K562 (cell line): ENCODE measurements at regions not wholly inside any gene's neighbourhood (a gene's known extent, or its start where the extent isn't known, plus 50 kb on each side); places are given as distances from the start of the nearest gene placed in this dataset.

Experiments used
- ATAC-seq: fragments of 200-7000 bp; cut with Tn5 transposase; 3 replicates; pipeline ENCODE4 v1.9.1; 2020; ENCODE audit warnings: moderate library complexity
- BruUV-seq: library from RNA; stranded (reverse); fragments of 400-500 nt; replicated peaks from 2 replicates; lab custom pipeline; 2021; lab: Mats Ljungman, UMichigan
- CTCF ChIA-PET: fragments of 300-600 bp; formaldehyde crosslinking; extraction: SDS; loops from one replicate; lab custom pipeline; 2021; ENCODE audit warnings: low intra/inter-chr PET ratio; lab: Yijun Ruan, JAX
- POLR2A ChIA-PET: fragments of 300-600, 350-650 bp; sonication (Branson Sonifier 250); formaldehyde crosslinking; extraction: SDS; loops from one replicate; lab custom pipeline; 2021; ENCODE audit warnings: antibody characterized with exemption, inconsistent platforms; lab: Yijun Ruan, JAX
- DNase-seq, 4 experiments: peaks; one replicate each; pipeline versions ENCODE4 v3.0.0 to v3.0.0-alpha.2; 2011 to 2018; ENCODE audit warnings: low spot score in 3 of 4, mixed read lengths in 3 of 4; ENCODE audit errors: extremely low read depth in 1 of 4
- FAIRE-seq: peaks from 2 replicates; lab custom pipeline; 2011; peaks lifted over from hg19 to GRCh38; lab: Jason Lieb, UNC
- H2AFZ ChIP-seq: 2 replicates; pipeline ENCODE4 v1.6.0; 2011; ENCODE audit warnings: low read depth, low read length, control low read depth, inconsistent platforms
- H3K27ac ChIP-seq: fragments of 200-600 bp; 3 replicates; pipeline ENCODE4 v1.8.0; 2011; ENCODE audit warnings: low read depth, mild to moderate bottlenecking, control low read depth, inconsistent platforms, low read length, moderate library complexity, mixed read lengths; ENCODE audit errors: extremely low read depth
- H3K27me3 ChIP-seq, 2 experiments: fragments of 300-600 bp in 1 of 2; 2 replicates in 1 of 2; 3 replicates in 1 of 2; pipeline versions ENCODE4 v1.6.0 to v1.8.0; 2011; ENCODE audit warnings: inconsistent platforms in 2 of 2, low read length in 2 of 2, mild to moderate bottlenecking in 1 of 2, mixed read lengths in 1 of 2, moderate library complexity in 1 of 2; ENCODE audit not compliant: control insufficient read depth in 2 of 2, insufficient read depth in 2 of 2
- H3K36me3 ChIP-seq: fragments of 300-600 bp; 3 replicates; pipeline ENCODE4 v1.8.0; 2011; ENCODE audit warnings: mild to moderate bottlenecking, low read length, inconsistent platforms; ENCODE audit not compliant: control insufficient read depth, insufficient read depth
- H3K4me1 ChIP-seq, 2 experiments: fragments of 200-600 bp in 1 of 2; replicated peaks in 1 of 2; 2 replicates in 1 of 2; 3 replicates in 1 of 2; pipeline versions ENCODE4 v1.5.1 to v1.8.0; 2011; ENCODE audit warnings: inconsistent platforms in 2 of 2, low read length in 2 of 2, mild to moderate bottlenecking in 1 of 2, mixed read lengths in 1 of 2, moderate library complexity in 1 of 2; ENCODE audit not compliant: control insufficient read depth in 2 of 2, insufficient read depth in 2 of 2
- H3K4me2 ChIP-seq: 2 replicates; pipeline ENCODE4 v1.6.1; 2011; ENCODE audit warnings: low read length, control low read depth, inconsistent platforms, mixed read lengths; ENCODE audit not compliant: insufficient read depth
- H3K4me3 ChIP-seq: fragments of 200-600 bp; sonication (generic), shearing (Covaris generic); 2 replicates; pipeline ENCODE4 v1.5.1; 2016; ENCODE audit warnings: control low read depth, inconsistent platforms
- H3K79me2 ChIP-seq: fragments of 200-600 bp; 3 replicates; pipeline ENCODE4 v1.8.0; 2011; ENCODE audit warnings: low read length, inconsistent platforms; ENCODE audit not compliant: control insufficient read depth, insufficient read depth
- H3K9ac ChIP-seq, 2 experiments: 2 replicates each; pipeline versions ENCODE4 v1.6.0 to v1.6.1; 2011; ENCODE audit warnings: low read depth in 2 of 2, low read length in 2 of 2, control low read depth in 1 of 2, inconsistent platforms in 1 of 2, mild to moderate bottlenecking in 1 of 2, mixed read lengths in 1 of 2; ENCODE audit not compliant: insufficient read depth in 1 of 2
- H3K9me1 ChIP-seq: one replicate; pipeline ENCODE4 v1.6.0; 2011; ENCODE audit warnings: inconsistent platforms, mild to moderate bottlenecking, low read length, moderate library complexity; ENCODE audit not compliant: control insufficient read depth, insufficient read depth
- H3K9me3 ChIP-seq: replicated peaks from 2 replicates; pipeline ENCODE4 v1.5.1; 2011; ENCODE audit warnings: low read depth, low read length, inconsistent platforms; ENCODE audit not compliant: control insufficient read depth, insufficient read depth
- H4K20me1 ChIP-seq: replicated peaks from 2 replicates; pipeline ENCODE4 v1.6.1; 2011; ENCODE audit warnings: low read length, inconsistent platforms, mixed read lengths; ENCODE audit not compliant: control insufficient read depth, insufficient read depth
- CEBPG ChIP-seq, 3 experiments: fragments of 200-800 bp in 1 of 3; sonication (Bioruptor generic) in 1 of 3; sonication (generic) in 1 of 3; formaldehyde crosslinking in 1 of 3; IDR thresholded peaks in 2 of 3; conservative IDR thresholded peaks in 1 of 3; 2 replicates each; pipeline versions ENCODE4 v1.6.1 to v1.8.0; 2016 to 2022; ENCODE audit warnings: missing compliant biosample characterization in 2 of 3, missing genetic modification characterization in 2 of 3, mild to moderate bottlenecking in 1 of 3, missing genetic modification reagents in 1 of 3
- EP300 ChIP-seq: IDR thresholded peaks from 2 replicates; pipeline ENCODE4 v1.6.1; 2012; ENCODE audit warnings: low read length, improper control_type of control experiment
- KAT2B ChIP-seq: IDR thresholded peaks from one replicate; pipeline ENCODE4 v1.6.1; 2012; ENCODE audit warnings: low read depth, mild to moderate bottlenecking, control low read depth, inconsistent platforms, low read length, moderate library complexity
- L3MBTL2 ChIP-seq: fragments of 450-650 bp; IDR thresholded peaks from 2 replicates; pipeline ENCODE4 v1.6.1; 2016; ENCODE audit warnings: mild to moderate bottlenecking, moderate library complexity
- NFATC3 ChIP-seq: fragments of 450-650 bp; IDR thresholded peaks from 2 replicates; pipeline ENCODE4 v1.6.1; 2017; ENCODE audit warnings: mild to moderate bottlenecking
- NFRKB ChIP-seq: fragments of 450-650 bp; IDR thresholded peaks from 2 replicates; pipeline ENCODE4 v1.6.1; 2016; ENCODE audit warnings: low read depth
- POLR2B ChIP-seq: fragments of 450-650 bp; IDR thresholded peaks from 2 replicates; pipeline ENCODE4 v1.6.1; 2018; ENCODE audit warnings: low read depth; ENCODE audit not compliant: partially characterized antibody
- POLR3G ChIP-seq: IDR thresholded peaks from 2 replicates; pipeline ENCODE4 v1.6.1; 2011; ENCODE audit not compliant: insufficient read length, insufficient replicate concordance; ENCODE audit errors: extremely low read depth
- PTRF ChIP-seq: fragments of 450-650 bp; IDR thresholded peaks from 2 replicates; pipeline ENCODE4 v1.6.1; 2016; ENCODE audit warnings: mild to moderate bottlenecking, missing genetic modification characterization, missing compliant biosample characterization
- RBBP5 ChIP-seq: fragments of 200-600 bp; sonication (generic); IDR thresholded peaks from 2 replicates; pipeline ENCODE4 v1.6.1; 2012; ENCODE audit warnings: borderline replicate concordance, mild to moderate bottlenecking, low read length, control low read depth, inconsistent platforms; ENCODE audit not compliant: insufficient read depth, poor library complexity, severe bottlenecking
- SMAD2 ChIP-seq: fragments of 150-350 bp; IDR thresholded peaks from 2 replicates; pipeline ENCODE4 v1.6.1; 2014; ENCODE audit warnings: low read depth, mild to moderate bottlenecking, low read length
- SP1 ChIP-seq: sonication (generic); formaldehyde crosslinking; IDR thresholded peaks from 2 replicates; pipeline ENCODE4 v1.8.1; 2022; ENCODE audit warnings: mild to moderate bottlenecking, missing genetic modification reagents
- THAP12 ChIP-seq: fragments of 250-450 bp; sonication (Bioruptor Pico); IDR thresholded peaks from 2 replicates; pipeline ENCODE4 v1.9.0; 2021; ENCODE audit warnings: mild to moderate bottlenecking, inconsistent platforms
- ZBED1 ChIP-seq: IDR thresholded peaks from 2 replicates; pipeline ENCODE4 v1.6.1; 2014
- ZNF445 ChIP-seq: fragments of 250-450 bp; sonication (Bioruptor Pico); IDR thresholded peaks from 2 replicates; pipeline ENCODE4 v1.4.0; 2020; ENCODE audit warnings: low read depth, mild to moderate bottlenecking, moderate library complexity
- ZNF589 ChIP-seq: fragments of 200-800 bp; sonication (Bioruptor generic); IDR thresholded peaks from 2 replicates; pipeline ENCODE4 v1.6.1; 2016; ENCODE audit warnings: low read depth, missing genetic modification characterization, missing compliant biosample characterization
- ZNF79 ChIP-seq: fragments of 250-450 bp; sonication (Bioruptor Pico); IDR thresholded peaks from 2 replicates; pipeline ENCODE4 v1.4.0; 2020; ENCODE audit warnings: low read depth, mild to moderate bottlenecking, moderate library complexity
- WGBS: fragments of 100-300 bp; shearing (Covaris generic); methylation state at CpG from one replicate; pipeline ENCODE4 v1.1.6; 2016; ENCODE audit warnings: low coverage, mixed read lengths; ENCODE audit not compliant: insufficient coverage; ENCODE audit errors: missing lambda C conversion rate; 5-methylcytosine and 5-hydroxymethylcytosine counted together
- in situ Hi-C: fragments of 300-500 bp; cut with MboI; formaldehyde crosslinking; loops from 4 replicates; pipeline ENCODE4 v1.15.0; 2018; ENCODE audit warnings: inconsistent platforms, mixed read lengths
- intact Hi-C: fragments of 100-400 bp; cut with micrococcal nuclease; formaldehyde crosslinking; loops from 2 replicates; pipeline ENCODE4 v1.14.2; 2022

GRCh38 chr2:5494212-5494611 lies 198.0 kb upstream of the SOX11 start:
- H3K79me2 ChIP-seq = no peaks in the 10 kb centered on the region
- CTCF ChIA-PET = no interaction called here
- 2% methylated on average over 8 of the region's 8 CpGs for WGBS
- H3K27me3 ChIP-seq = no peaks in the 10 kb centered on the region
- FAIRE-seq (no peak), ATAC-seq (no peak), DNase-seq (no peak)
- in situ Hi-C loops = no loop called here
- no peaks in the 10 kb centered on the region for H3K36me3 ChIP-seq
- intact Hi-C loops = no loop called here
- no TSS peak for BruUV-seq
- no peak overlapping the region for H3K27ac ChIP-seq
- H3K4me1 ChIP-seq = no peaks in the 10 kb centered on the region
- no peak for TF ChIP-seq L3MBTL2
- no peak for TF ChIP-seq THAP12 (CRISPR knock-in tag)
- TF ChIP-seq SP1 (CRISPR knock-in tag) = no peak
- TF ChIP-seq CEBPG (CRISPR knock-in tag; IDR thresholded peaks at IDR 0.05) = no peak
- no peak for TF ChIP-seq CEBPG (tag; conservative IDR thresholded peaks at IDR 0.05 in 1 of 2, IDR thresholded peaks at IDR 0.05 in 1 of 2)
- no peak for TF ChIP-seq POLR3G
- no peak for TF ChIP-seq ZNF445 (CRISPR knock-in tag)
- TF ChIP-seq ZBED1 = no peak
- TF ChIP-seq NFATC3 = no peak
- no peak for TF ChIP-seq POLR2B
- no peak for TF ChIP-seq KAT2B
- no peak for TF ChIP-seq NFRKB
- no peak for TF ChIP-seq RBBP5
- TF ChIP-seq ZNF589 (CRISPR knock-in tag) = no peak
- no peak for TF ChIP-seq ZNF79 (CRISPR knock-in tag)
- no peak for TF ChIP-seq SMAD2
- TF ChIP-seq PTRF = no peak
- TF ChIP-seq EP300 = no peak
- H3K4me3 ChIP-seq = no peak overlapping the region
- H2AFZ ChIP-seq = no peak overlapping the region
- POLR2A ChIA-PET = no interaction called here
- H3K4me2 ChIP-seq = no peak overlapping the region
- H3K9ac ChIP-seq = no peak overlapping the region
- no peaks in the 10 kb centered on the region for H3K9me3 ChIP-seq
- H3K9me1 ChIP-seq = no peaks in the 10 kb centered on the region
- H4K20me1 ChIP-seq = no peaks in the 10 kb centered on the region
